Chondrocyte (in vitro differentiated cells): ENCODE measurements at regions not wholly inside any gene's neighbourhood (a gene's known extent, or its start where the extent isn't known, plus 50 kb on each side); places are given as distances from the start of the nearest gene placed in this dataset.

Experiments used
- DNase-seq: peaks from one replicate; pipeline ENCODE4 v3.0.0; 2021; ENCODE audit warnings: mixed read lengths, low spot score
- H3K27ac Mint-ChIP-seq: one replicate; pipeline ENCODE4 v1.8.0; 2021; ENCODE audit warnings: mild to moderate bottlenecking, moderate library complexity, mixed read lengths; ENCODE audit not compliant: unreplicated experiment
- H3K27me3 Mint-ChIP-seq: 2 replicates; pipeline ENCODE4 v1.8.0; 2021; ENCODE audit warnings: low read depth, mixed read lengths
- H3K36me3 Mint-ChIP-seq: 2 replicates; pipeline ENCODE4 v1.8.0; 2021; ENCODE audit warnings: low read depth, mixed read lengths
- H3K4me1 Mint-ChIP-seq: 2 replicates; pipeline ENCODE4 v1.8.0; 2021; ENCODE audit warnings: low read depth, mild to moderate bottlenecking, mixed read lengths
- H3K4me3 Mint-ChIP-seq: one replicate; pipeline ENCODE4 v1.8.0; 2021; ENCODE audit warnings: mild to moderate bottlenecking, moderate library complexity, mixed read lengths; ENCODE audit not compliant: unreplicated experiment
- H3K9me3 Mint-ChIP-seq: 2 replicates; pipeline ENCODE4 v1.8.0; 2021; ENCODE audit warnings: low read depth, mixed read lengths
- TF ChIP-seq, protein P1 (sequence below): fragments of 200-600 bp; sonication (generic); IDR thresholded peaks from 2 replicates; pipeline ENCODE4 v1.5.0; 2021; ENCODE audit warnings: antibody characterized with exemption, mild to moderate bottlenecking, moderate library complexity

DNA sequence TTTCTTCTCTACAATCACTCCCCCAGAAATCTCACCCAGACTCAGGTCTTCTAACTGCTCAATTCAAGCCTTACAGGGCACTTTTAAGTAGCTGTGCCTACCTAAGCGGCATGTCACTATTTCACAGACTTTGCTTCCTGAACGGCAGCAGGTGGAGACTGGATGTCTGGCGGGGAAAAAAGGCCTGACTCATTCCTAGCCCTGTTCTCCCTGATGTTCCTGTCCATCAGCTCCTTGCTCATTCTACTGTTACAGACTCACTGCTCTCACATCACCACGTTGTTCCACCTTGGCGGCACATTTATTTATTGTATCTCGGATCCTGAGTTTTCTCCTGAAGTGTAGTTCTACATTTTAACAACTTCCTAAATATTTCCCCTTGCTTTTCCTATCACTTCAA is 52.6 kb upstream of the ATP11B start:
- no peak overlapping the region for H3K27ac Mint-ChIP-seq
- H3K36me3 Mint-ChIP-seq: no peaks in the 10 kb centered on the region
- no peak for DNase-seq
- no peaks in the 10 kb centered on the region for H3K9me3 Mint-ChIP-seq
- H3K4me1 Mint-ChIP-seq: peaks cover 25% of the 10 kb centered on the region
- no peak overlapping the region for H3K4me3 Mint-ChIP-seq
- H3K27me3 Mint-ChIP-seq: no peaks in the 10 kb centered on the region
- TF ChIP-seq, protein P1, sequence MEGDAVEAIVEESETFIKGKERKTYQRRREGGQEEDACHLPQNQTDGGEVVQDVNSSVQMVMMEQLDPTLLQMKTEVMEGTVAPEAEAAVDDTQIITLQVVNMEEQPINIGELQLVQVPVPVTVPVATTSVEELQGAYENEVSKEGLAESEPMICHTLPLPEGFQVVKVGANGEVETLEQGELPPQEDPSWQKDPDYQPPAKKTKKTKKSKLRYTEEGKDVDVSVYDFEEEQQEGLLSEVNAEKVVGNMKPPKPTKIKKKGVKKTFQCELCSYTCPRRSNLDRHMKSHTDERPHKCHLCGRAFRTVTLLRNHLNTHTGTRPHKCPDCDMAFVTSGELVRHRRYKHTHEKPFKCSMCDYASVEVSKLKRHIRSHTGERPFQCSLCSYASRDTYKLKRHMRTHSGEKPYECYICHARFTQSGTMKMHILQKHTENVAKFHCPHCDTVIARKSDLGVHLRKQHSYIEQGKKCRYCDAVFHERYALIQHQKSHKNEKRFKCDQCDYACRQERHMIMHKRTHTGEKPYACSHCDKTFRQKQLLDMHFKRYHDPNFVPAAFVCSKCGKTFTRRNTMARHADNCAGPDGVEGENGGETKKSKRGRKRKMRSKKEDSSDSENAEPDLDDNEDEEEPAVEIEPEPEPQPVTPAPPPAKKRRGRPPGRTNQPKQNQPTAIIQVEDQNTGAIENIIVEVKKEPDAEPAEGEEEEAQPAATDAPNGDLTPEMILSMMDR: no peak

DNA sequence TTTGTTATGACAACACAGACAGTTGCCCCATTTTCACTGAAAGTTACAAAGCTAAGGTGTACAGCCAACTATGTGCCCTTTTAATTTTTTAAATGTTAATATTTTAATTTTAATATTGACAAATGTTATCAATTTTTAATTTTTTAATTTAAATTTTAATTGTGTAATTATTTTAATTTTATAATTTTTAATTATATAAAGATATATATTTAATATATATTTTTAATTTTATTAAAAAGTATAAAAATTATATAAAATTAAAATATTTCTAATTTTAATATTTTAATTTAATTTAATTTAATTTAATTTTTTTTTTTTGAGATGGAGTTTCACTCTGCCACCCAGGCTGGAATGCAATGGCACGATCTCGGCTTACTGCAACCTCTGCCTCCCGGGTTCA is 52.1 kb upstream of the ATP11B start:
- Mint-ChIP-seq H3K27ac (no peak overlapping the region), H3K27me3 (no peaks in the 10 kb centered on the region), H3K4me1 (peaks cover 20% of the 10 kb centered on the region), H3K36me3 (no peaks in the 10 kb centered on the region), H3K9me3 (no peaks in the 10 kb centered on the region), H3K4me3 (no peak overlapping the region)
- TF ChIP-seq, protein P1: no peak
- DNase-seq: no peak
